GM21737 (cell line): ENCODE measurements at regions not wholly inside any gene's neighbourhood (a gene's known extent, or its start where the extent isn't known, plus 50 kb on each side); places are given as distances from the start of the nearest gene placed in this dataset.

Experiments used
- ATAC-seq: cut with Tn5 transposase; IDR thresholded peaks from one replicate; pipeline ENCODE4 v1.9.1; 2021; ENCODE audit warnings: mild to moderate bottlenecking, moderate library complexity; ENCODE audit not compliant: unreplicated experiment

DNA sequence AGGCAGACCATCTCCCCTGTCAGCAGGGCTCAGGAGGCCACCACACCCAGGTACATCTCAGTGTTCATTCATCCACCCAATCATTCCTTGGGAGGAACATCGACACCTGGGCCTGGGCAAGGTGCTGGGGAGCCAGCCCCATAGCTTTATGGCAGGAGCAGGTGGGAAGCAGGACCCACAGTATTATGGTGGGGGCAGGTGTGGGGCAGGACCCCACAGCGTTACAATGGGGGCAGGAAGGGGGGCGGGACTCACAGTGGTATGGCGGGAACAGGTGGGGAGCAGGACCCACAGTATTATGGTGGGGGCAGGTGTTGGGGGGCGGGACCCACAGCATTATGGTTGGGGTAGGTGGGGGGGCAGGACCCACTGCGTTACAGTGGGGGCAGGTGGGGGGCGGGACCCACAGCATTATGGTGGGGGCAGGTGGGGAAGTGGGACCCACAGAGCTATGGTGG lies 128.9 kb upstream of the HS6ST1 start:
- ATAC-seq: no peak

DNA sequence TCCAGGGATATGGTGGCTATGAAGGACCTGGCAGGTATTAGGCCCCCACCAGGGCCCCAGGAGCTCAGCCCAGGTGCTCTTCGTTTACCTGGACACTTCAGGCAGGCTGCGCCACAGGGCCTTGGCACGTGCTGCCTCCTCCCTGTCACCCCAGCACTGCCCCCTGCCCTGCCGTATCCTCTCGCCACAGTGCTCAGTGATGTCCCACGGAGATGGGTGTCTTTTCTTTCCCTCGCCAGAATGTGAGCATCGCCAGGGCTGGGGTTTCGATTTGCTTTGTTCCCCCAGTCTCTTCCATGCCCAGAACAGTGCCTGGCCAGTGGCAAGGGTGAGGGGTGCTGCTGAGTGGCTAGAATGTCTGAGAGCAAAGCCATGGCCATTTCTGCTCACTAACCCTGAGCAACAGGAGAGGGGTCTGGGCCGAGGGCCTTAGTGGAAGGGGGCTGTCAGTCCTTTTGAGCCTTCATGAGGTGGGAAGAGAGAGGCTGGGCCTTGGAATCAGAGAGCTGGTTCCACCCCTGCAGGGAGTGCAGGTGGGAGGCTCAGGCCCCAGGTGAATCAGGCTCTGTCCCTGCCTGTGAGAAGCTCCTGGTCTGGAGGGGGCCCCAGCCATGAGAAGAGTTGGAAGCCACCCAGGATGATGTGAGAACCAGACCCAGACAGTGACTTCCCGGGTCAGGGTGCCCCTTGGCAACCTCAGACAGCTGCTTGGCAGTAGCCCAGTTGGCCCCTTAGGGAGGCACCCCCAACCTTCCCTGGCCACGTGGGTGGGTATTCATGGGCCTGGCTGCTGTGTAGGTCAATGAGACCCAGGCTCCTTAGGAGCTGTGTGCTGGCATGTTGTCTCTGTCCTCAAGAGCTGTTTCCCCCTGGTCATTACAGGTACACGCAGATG lies 129.9 kb upstream of the HS6ST1 start:
- no peak for ATAC-seq

DNA sequence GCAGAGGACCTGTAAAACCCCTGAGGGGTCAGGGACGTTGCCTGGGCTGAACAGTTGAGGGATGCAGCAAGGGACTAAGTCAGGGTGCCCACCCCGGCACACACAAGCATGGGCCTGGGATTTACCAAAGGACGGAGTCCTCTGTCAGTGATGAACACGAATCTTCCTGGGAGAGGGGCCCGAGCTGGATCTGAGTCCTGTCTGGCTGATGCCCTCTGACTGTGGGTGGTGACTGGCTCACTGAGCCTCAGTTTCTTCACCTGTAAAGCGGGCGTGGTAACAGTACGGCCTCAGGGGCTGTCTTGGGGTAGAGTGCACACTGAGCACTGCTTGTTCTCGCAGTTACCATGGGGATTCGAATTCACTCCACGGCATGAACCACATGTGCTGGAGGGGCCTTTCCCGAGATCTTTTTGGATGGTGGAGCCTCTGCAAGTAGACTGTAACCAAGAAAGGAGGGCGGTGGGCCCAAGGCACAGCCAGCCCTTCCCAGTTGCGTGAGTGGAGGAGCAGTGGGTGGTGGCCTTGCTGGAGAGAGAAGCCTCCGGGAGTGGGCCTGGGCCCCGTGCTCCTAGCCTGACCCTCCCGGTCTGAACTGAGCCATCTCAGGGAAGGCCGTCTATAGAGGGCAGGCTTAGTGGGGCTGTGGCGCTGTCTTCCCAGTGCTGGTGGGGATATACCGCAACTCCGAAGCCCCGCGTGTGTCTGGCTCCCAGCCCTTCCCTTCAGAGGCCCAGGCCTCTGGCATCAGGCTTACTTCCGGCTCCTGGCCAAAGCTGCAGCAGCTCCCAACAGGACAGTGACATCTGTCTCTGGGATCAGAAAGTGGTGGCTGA lies 130.8 kb upstream of the HS6ST1 start:
- ATAC-seq: no peak

DNA sequence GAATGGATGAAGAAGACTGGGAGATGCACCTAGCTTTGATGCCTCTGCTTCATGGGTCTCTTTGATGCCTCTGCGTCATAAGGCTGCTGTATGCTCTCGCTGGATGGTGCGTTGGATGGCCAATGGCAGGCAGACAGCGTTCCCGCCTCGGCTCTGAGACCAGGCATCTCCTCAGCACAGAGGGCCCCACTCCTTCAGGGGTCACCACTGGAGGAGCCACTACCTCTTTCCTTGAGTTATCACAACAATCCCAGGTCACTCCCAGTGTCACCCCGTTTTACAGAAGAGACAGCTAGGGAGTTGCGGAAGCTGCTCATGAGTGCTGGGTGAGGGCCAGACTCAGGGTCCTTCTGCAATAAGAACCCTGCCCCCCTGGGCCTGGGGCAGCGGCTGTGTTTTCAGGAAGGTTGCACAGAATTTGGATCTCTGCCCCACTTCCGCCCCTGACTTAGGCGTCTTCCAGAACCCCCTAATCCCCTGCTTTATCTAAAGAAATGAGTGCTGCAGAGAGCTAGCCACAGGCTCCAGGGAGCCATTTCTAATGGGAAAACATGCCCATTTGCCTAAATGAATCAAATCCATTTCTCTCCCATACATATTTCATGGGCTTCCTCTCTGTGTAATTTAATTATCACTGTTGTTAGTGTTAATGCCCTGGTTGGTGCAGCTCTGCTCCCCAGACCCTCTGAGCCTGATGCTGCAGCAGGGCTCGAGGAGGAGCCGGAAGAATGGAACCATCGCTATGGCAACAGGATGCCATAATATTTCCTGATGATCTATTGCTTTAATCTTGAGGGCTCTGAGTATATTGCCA lies 131.8 kb upstream of the HS6ST1 start:
- ATAC-seq: no peak

DNA sequence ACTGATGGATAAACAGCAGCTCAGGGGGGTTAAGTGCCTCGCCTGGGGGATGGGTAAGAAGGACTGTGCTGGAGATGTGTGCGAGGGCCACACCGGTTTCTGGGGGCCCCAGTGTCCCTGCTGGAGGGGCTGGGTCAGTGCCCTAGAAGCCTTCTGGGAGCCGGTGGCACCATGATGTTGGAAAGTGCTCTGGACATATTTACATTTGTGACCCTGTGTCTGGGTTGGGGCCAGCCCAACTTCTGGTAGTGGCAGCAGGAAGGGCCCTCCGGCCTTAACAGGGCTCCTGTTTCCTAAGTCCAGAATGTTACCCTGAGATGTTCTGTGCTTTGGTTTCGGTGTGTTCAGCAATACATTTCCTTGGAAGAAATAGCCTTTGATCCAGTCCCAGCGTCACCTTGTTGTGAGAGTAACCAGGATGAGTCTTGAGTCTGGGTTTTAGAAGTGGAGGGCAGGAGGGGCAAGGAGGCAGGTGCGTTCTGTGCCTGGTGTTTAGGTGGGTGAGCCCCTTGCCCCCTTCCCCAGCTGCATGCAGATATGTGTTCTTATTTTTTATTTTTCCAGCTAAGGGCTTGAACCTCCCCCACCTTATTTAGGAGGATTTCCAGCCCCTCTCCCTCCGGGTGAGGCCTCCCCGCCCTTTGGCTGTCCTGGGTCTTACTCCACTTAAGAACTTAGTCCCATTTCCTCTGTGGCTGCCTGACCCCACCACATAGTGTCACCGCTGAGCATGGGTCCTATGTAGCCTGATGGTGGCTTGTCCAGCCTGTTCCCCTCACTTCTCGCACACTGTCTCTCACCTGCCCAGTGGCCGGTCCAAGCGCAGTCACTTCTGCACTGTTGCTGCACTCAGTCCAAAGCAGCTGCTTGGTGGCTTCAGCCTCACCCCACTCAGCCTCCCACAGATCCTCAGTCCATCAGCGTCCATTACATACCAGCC lies 132.7 kb upstream of the HS6ST1 start:
- no peak for ATAC-seq

DNA sequence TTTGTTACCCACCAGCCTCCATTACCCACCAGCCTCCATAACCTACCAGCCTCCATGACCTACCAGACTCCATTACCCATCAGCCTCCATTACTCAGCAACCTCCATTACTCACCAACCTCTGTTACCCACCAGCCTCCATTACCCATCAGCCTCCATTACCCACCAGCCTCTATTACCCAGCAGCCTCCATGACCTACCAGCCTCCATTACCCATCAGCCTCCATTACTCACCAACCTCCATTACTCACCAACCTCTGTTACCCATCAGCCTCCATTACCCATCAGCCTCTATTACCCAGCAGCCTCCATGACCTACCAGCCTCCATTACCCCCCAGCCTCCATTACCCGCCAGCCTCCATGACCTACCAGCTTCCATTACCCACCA lies 133.3 kb upstream of the HS6ST1 start:
- ATAC-seq: no peak

DNA sequence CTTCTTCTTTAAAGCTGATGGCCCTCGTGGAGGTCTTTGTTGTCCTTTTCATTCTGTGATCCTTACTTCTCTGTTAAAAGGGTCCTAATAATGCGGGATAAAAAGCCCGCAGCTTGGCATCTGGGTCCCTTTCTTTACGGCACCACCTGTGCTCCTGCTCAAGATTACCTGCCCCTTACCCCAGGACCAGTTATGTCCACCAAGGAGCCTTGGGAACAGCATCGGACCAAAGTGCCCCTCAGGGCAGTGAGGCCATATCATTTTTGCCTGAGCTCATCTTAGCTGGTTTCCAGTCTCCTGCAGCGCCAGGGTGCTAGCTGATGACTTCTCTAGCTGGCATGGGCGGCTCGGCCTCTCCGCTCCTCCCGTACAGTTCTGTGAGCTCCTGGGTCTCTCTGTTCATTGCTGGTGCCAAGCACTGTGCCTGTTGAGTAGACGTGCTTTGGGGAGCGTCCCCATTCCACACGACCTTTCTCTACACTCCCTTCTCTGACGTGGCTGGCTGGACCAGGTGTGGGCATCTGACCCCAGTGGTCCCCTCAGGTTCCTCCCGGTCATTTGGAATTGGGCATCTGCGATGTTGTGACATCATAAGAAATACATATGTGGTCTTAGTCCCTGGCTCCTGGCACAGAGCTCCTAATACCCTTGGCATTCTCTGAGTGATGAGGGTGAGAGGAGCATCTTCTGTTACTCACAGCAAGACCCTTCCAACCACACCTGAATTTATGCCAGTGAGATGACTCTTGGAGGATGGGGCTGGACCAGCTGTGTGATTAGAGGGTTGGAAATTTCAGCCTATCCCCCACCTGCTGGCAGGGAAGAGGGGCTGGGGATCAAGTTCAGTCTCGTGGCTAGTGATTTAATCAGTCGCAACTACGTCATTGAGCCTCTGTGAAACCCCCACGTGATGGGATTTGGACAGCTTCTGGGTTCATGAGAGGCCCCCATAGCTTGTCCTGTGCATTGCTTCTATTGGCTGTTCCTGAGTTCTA lies 134.2 kb upstream of the HS6ST1 start:
- ATAC-seq: no peak

DNA sequence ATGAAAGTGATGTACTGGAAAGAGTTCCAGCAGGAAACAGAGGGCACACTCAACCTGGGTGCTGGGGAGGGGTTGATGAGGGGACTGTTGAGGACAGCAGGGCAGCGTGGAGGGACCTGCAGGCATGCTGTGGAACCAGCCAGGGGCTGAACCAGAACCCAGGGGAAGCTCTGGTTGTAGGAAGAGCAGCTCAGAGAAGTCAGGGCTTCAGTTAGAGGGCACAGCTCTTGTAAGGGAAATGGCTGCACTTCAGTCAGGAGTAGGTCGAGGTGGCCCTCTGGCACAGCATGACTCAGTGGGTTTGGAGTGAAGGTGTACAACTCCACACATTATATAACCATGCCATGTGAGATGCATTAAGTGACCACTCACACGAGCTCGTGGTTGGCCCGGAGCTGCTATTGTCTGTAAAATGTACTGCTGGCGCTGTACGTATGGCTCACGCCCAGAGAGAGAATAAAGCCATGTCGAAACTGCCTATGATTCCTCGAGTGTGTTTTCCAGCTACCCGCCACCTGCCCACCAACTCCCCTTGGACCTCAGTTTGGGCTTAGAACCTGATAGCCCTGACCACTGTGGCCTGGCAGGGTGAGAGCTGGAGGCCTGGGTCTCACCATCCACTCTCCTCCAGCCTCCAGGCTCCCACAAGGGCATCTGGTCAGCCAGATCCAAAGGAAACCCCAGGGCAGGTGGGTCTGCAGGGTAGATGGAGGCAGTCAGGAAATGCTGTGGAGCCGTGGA lies 136.5 kb upstream of the HS6ST1 start:
- no peak for ATAC-seq

DNA sequence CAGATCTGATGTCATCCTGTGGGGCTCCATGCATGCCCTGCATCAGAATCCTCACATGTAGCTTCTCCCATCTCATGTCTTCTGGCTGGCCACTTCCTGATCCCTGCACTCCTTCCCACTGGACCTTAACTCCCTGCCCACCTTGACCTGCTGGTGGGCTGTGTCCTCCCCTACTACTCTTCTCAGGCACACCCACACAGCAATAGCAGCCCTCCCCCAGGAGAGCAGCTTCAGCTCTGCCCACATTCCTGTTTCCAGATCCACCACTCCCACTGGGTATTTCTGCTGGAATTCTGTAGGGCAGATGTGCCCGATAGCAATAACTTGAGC lies 137.0 kb upstream of the HS6ST1 start:
- ATAC-seq: no peak

DNA sequence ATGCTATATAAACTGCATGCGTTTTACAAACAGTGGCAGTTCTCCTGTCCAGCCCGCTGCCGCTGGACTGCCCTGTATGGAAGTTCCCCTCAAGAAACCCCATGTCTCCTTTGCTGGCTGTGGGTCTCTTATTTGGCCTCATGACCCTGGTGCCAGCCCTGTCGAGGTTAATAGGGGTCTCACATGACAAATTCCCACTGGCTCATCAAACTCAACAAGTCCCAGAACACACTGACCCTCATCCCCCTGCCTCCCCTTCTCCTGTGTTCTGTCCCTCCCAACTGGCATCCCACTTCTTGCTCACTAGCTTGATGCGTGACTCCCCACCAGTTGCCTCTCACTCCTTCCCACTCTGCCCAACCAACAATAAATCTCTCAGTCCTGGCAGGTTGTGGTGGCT lies 137.6 kb upstream of the HS6ST1 start:
- ATAC-seq: no peak

DNA sequence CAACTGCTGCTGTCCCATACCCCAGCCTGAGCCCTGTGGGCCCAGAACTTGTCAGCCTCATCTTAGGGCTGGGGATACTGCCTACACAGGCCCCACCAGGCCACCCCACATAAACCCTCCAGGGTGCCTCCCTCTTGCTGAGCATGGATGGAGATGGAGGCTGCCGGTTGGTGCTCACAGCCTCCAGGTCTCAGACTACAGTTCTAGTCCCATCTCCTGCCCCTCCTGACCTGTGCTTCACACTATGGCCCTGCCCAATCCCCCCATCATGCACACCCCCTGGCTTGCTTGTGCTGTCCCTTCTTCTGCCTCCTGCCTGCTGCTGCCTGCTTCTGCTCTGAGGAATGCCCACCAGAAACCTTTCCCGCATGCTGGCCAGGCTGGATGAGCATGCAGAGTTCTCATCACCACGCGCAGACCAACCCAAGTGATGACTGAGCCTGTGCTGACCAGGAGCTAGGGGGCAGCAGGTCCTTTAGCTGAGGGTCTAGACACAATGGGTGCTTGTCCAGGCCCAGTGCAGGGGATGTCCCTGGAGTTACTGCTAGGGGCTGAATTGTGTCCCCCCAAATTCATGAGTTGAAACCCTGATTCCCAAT lies 138.4 kb upstream of the HS6ST1 start:
- no peak for ATAC-seq

DNA sequence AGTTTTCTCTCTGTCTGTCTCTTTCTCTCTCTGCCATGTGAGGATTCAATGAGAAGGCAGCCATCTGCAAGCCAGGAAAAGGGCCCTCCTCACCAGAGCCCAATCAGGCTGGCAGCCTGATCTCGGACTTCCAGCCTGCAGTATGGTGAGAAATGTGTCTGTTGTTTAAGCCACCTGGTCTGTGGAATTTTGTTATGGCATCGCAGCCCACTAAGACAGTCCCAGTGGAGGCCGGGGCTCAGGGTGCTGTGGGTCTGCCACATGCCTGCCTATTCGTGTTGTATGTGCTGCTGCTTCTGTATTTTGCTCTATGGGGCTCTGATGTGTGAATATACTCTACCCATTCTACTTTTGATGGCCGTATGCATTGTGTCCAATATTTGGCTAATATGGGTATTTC lies 139.0 kb upstream of the HS6ST1 start:
- ATAC-seq: no peak

DNA sequence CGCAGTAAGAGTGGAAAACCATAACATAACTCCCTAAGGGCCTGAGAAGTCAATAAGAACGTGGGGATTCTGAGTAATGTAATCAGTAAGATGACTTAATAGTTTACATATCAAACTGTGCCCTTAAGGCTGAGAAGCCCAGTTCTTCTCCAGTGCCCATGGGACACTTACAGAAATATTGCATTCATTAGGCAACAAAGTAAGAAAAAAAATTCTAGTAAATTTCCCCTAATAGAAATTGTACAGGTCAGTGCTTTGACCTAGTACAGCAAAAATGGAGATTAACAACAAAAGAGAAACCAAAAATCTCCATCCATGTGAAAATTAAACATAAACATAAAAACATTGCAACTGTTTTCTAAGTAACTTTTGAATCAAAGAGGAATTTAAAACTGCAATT lies 139.8 kb upstream of the HS6ST1 start:
- ATAC-seq: no peak

DNA sequence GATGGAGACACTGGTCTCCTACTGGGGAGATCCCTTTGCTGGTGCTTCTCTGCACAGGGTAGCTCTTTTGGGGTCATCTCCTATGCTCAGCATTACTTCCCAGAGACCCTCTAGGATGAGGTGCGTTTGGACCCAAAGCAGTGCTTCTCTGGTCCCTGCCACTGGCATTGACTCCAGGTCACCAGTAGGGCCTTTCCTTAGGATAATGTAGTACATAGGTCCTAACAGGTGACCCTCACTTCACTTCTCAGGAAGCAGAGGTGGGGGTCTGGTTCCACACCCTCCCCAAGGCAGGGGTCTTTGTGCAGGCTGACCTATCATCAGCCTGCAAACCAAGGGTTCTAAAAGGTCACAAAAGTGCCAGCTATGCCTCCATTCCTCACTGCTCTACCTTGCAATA lies 145.8 kb upstream of the HS6ST1 start:
- no peak for ATAC-seq

DNA sequence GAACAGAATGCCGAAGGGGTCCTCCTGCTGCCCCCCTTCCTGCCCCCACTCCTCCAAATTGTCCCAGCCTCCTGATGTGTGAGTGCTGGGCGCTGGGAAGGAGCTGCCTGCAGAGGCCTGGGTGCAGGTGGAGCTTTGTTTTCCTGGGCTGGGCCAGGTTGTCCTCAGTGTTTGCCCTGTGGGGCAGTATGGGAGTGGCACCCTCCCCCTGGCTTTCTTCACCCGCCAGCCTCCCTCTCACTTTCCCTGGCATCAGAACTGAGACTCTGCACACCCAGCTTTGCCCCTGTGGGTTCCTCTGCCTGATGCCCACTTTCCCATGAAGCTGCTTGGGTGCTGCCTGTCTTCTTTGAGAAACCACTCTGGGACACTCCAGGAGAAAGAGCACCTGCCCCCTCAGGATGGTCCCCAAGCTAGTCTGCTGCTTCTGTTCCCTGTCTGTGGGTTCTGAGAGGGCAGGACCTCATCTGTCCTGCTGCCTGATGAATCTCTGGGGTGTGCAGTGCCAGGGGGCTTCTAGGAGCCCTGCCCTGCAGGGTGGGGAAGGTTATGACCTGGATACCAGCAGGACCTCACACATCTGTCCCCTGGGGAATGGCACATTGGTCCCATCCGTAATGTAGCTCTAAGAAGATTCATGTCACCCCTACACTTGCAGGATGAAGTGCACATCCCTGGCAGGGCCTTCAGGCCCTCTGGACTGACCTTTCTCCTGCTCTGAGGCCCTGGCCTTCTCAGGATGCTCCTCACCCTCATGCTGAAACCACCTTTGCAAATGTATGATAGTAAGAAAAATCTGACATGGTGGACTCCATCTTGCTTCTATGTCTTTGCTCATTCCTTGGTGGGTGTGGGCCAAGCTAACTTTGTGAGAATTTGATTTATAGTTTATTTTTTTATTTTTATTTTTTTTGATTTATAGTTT lies 146.8 kb upstream of the HS6ST1 start:
- ATAC-seq: no peak

DNA sequence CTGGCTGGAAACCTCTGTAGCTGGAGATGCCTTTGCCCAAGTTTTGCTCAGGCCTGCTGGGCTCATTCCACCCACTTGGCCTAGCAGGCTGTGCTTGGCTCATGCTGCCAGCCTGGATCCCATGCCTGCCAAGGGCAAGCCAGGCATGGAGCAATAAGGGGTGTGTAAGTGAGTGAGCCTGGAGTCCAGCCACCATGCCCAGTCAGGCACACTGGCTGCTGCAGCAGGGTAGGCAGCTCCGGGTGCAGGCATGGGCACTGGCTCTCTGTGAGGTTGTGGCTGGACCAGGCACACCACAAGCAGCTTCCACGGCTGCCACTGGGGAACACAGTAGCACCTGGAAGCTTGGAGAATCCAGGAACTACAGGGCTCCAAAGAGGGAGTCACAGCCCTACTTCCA lies 147.7 kb upstream of the HS6ST1 start:
- ATAC-seq: no peak

DNA sequence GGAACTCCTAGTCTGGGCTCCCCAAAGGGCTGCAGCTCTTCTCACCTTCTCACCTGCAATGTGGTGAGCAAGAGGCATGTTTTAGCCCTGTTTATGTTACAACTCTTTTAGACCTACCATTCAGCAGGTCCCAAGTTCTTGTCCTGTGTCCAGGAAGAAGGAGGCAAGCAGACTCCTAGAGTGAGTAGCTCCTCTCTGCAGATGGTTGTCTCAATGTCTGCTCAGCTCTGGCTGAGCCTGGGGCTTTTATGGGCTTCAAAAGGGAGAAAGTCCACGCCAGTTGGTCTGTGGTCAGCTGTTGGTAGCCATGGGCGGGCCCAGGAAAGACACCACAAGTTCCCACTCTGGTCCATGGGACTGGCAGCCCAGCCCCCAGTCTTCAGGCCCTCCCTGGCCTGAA lies 148.1 kb upstream of the HS6ST1 start:
- ATAC-seq: no peak
